ENCODE measurements at regions not wholly inside any gene's neighbourhood (a gene's known extent, or its start where the extent isn't known, plus 50 kb on each side); places are given as distances from the start of the nearest gene placed in this dataset.
A peak's percentile ranks its signal among the peaks of the same experiment; 100 is the strongest.

DNA sequence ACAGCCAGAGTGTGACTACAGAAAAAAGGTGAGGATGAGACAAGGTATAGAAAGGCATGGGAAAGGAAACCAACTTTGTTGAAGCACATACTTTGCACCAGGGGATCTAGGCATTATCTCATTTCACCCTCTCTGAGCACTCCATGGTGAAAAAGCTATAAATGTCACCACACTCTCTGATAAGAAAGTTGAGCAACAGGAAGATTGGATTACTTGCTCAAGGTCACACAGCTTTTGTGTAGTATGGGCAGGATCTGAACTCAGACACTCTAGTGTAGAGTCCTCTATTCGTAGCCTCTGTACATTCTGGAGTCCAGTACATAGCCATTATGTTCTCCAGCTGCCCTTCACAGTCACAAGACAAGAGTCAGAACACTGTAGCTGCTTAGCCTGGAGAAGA is 163.4 kb upstream of the SEMA6D start:
- DNase-seq: no peak

DNA sequence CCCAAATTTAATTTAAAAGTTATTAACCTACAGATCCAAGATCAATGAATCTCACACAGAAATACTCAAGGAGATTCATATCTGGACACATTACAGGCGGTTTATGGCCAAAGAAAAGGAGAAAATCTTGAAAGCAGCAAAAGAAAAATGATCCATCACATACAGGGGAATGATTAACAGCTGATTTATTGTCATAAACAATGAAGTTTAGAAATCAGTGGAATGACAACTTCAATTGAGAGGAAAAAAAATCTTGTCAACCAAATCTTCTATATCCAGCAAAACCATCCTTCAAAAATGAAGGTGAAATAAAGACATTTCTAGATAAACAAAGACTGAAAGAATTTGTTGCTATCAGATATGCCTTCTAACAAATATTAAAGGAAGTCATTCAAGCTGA is 156.2 kb upstream of the SEMA6D start:
- DNase-seq: no peak

DNA sequence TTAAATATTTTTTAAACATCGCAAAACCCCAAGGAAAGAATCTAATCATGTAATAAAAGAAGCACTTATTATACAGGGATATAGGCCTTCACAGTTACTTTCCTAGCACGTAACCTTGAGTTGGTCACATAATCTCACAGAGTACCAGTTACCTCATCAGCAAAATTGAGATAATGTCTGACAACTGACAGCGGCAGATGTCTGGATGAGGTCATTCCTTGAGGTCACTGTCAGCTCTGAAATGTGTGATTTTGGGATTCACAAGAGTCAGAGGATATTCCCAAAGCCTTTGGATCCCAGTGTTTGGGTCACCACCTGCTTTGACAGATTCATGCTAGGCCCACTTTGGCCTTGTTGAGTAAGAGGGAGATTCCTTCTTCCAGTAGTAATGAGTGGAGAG is 151.4 kb upstream of the SEMA6D start:
- no peak for DNase-seq

DNA sequence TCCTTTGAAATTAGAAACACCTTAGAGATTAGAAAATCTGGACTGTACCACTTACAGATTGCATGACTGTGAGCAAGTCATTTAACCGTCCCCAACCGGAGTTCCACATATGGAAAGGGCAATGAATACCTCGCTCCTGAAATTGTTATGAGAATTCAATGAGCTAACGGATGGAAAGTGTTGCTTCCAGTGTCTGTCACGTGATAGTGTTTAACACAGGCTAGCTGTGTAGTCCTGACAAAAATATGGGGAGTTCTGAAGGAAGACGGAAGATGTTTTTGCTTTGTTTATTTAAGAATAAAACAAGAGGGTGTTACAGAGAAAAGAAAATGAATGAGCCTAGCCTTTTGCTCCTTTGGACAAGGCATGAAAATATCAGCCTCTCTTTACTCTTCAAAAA is 150.7 kb upstream of the SEMA6D start:
- no peak for DNase-seq

- DNase-seq: no peak
These were observed 149.3 kb upstream of the SEMA6D start for GRCh38 chr15:47568030-47568429.

DNA sequence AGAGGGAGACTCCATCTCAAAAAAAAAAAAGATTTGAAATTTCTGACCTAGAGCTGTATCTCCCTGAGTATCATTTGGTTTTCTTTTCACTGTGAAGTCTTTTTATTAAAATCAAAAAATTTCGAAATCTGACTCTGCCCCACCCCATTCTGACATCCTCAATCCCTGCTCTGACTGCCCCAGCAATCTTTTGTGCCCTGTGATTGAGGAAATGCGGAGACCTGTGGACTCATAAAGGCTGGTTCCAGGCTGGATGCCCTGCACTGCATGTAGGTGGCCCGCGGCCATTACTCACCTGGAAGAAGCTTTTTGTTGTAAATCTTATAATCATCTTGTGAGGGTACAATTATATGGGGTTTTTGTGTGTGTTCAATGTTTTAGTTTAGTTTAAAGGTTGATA is 147.3 kb upstream of the SEMA6D start:
- no peak for DNase-seq

- no peak for DNase-seq
These were observed 146.9 kb upstream of the SEMA6D start for GRCh38 chr15:47570451-47570850.

DNA sequence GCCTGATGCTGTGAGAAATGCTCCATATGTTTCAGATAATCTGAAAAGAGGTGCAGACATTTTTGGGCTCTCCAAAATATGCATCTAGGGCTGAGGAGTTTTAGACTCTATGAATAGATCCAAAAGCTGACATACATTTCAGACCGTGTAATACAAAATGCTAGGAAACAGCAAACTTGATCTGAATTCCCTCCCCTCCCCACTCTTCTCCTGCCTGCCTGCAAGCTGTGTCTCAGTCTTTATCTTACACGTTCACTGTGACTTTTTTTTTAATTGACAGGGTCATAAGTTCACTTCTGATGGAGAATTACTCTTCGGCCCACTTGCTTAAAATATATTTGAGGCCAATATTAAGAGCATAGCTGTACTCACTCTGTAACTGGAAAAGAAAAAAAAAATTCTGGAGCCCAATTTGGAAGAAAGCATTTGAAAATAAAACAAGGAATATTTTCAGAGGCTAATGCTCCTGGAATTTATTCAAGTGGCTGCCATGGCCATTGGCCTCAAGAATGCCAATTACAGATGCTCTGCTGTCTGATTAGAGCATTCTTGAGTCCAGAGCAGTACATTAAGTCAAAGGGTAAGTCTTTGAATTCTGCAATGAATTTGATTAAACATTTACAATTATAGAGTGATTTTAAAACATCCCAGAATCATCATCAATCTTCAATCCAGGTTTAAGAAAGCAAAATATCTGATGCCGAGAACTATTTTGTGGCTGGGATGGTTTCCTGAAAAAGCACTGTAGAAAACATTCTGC is 146.2 kb upstream of the SEMA6D start:
- DNase-seq: no peak

DNA sequence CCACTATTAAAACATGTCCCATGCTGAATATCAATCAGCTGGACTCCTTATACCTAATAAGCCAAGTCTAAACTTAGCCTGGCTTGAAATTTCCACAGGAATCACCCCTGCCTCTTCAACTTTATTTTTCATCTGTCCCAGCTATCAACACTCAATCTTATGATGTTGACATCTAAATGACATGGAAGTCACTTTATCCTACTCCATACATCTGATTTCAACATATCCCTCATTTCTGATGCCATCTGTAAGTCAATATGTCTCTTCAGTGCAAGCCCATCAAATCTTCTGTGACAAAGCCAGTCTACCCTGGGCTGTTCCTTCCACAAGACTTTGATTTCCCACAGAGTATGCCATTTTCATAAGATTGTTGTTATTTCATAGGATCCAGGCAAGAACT is 143.6 kb upstream of the SEMA6D start:
- no peak for DNase-seq

- DNase-seq: no peak
These were observed 140.3 kb upstream of the SEMA6D start for GRCh38 chr15:47577000-47577399.

GRCh38 chr15:47577461-47577860 is 139.8 kb upstream of the SEMA6D start:
- DNase-seq: no peak

DNA sequence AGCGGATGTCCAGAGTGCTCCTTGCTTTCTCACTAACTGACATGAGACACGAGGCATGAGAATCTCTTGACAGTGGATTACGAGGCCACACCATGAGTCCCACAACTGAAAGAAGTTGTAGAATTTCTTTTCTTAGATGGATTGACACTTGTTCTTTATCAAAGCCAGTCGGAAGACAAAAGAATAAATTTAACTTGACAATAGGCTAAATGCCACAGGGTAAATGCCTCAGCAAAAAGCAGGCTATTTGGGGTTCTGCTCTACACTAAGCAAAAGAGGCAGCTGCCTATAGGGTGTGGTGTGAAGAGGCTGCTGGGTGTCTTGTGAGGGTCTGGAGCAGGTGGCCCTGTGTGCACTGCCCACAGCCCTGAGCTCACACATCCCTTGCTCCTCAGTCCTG is 135.1 kb upstream of the SEMA6D start:
- no peak for DNase-seq

- DNase-seq: no peak
These were observed 133.0 kb upstream of the SEMA6D start for GRCh38 chr15:47584316-47584715.

DNA sequence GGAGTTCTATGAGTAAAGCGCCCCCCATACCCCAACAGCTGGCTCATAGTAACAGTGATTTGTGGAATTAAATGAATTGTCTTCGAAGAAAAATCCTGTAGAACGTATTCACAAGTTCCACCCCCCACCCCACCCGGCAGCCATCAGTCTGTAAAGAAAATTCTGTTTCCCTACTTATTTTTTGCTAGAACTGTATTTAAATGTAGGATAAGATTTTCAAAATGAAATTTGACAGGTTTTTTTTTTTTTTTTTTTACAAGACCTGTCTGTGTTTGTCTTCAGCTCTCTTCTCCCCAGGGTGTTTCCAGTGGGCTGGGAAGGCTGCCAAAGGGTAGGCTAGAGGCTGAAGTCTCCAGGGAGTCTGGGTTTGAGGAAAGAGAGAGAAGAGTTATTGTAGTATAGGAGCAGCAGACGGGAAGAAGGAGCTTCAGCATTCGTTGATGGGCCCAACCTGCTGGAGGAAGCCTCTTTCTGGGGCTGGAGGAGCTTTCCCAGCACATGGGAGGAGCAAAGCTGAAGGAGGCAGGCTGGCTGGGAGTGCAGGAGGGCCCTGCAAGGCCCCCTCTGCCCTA is 130.6 kb upstream of the SEMA6D start:
- DNase-seq: peak; percentile 91

DNA sequence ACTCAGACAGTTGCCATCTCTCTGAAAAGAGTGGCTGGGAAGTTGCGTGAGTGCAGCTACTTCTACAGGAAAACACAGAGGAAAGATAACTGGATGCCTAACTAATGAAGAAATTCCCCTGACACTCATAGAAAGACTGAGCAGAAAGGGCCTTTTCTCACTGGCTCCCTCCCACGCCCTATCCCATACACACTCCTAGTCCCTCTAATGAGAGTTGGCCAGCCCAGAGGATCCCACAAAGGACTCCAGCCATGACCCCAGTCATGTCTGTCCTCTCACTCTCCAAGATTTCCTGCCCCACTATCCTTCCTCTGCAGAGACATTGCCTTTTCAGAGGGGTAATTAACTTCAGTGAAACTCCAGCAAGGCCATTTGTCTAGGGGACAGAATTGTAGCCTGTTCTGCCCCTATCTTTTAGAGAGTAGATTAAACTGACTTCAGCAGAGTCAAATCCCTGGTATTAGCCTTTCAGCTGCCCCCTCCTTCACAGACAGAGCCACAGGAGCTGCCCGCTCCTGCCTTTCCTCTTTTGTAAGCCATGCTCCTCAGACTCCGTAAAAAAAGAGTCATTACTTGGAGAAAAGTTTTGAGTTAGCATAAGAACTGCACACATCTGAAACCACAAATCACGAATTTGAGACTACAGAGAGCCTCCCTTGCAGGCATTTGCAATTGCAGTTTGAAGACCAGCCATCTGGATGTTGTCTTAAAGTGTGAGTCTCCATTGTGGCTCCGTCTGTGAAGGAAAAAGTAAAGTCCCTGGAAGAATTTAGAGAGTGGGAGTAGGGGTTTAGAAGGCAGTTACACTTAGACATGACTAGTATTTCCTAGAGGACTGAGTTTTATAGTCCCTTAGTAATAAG is 129.1 kb upstream of the SEMA6D start:
- no peak for DNase-seq

DNA sequence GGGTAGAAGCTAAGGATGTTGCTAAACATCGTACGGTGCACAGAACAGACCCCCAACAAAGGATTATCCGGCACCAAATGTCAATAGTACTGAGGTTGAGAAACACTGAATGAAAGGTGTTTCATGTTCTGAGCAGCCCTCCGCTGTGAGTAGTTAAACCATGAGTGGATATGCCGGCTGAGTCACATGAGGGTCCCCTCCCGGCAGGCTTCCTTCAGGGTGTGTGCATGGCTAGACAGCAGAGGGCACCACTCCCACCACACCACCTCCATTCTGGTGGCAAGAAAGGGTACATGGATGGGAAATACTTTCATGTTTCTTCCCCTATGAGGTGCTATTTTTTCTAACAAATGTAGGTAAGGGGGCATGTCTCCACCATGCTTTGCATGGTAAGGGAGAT is 128.3 kb upstream of the SEMA6D start:
- no peak for DNase-seq

GRCh38 chr15:47598996-47599395 is 118.3 kb upstream of the SEMA6D start:
- no peak for DNase-seq

DNA sequence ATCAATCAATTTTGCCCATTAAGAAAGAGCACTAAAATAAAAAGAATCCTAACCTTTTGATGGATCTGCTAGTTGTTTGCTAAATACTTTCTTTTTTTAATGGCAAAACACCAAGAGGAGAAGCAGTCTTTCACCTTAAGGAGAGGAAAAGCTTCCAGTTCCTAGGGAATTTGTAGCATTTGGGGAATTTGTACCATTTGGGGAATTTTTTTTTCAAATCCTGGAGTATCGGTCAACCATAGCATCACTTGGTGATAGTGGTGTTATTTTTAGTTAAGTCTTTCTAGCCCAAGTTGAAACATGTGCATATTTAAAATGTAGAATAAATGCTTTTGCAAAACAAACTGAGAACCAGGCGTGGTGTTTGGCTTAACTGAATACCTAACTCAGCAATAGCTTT is 117.5 kb upstream of the SEMA6D start:
- DNase-seq: no peak

DNA sequence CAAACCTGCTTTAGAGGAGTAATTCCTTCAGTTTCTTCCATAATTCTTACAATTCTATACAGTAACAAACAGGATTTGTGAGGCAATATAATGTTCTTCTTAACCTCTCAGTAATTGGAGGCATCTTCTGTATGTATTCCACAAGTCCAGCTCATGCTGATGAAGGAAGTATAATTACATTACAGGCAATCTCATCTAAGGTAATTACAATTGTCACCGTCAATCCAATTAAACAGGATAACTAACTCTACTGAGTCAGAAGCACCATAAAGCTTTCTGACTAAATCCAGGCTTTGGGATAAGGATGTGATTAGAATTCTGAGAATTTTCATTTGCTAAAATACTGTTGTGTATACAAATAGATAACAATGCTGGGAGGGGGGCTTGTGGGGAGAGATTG is 115.2 kb upstream of the SEMA6D start:
- no peak for DNase-seq

DNA sequence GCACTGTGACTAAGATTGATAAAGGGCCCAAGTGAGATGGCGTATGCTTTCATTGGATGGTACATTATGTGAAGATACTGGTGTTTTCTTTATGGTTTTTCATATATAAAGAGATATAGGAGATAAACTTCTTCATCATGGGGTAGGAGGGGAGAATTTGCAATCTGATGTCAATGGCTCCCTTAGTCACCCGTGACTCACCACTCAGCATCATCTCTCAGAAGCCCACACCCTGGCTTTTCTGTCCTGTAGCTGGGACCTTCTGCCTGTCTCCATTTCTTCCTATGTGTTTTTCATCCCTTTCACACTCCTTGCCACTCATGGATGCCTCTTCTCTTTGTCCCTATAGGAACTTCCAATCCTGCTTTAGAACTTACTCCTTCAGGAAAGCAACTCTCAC is 114.3 kb upstream of the SEMA6D start:
- no peak for DNase-seq

DNA sequence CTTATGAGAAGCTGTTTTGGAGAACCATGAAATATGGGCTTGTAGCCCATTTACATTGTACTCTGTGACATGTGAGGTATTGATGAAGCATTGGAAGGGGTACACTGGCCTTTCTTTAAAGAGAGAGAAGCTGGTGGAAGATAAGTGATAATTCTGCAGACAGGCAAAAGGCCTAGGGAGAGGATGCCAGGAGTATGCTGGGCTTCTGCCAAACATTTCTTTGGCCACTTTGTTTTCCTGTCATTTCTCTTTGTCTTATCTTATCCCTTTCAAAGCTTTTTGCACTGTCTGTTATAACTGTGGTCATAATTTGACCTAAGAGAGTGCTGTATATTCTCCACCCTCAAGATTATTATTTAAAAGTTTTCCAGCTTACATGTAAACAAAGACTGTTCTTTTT is 109.6 kb upstream of the SEMA6D start:
- no peak for DNase-seq

DNA sequence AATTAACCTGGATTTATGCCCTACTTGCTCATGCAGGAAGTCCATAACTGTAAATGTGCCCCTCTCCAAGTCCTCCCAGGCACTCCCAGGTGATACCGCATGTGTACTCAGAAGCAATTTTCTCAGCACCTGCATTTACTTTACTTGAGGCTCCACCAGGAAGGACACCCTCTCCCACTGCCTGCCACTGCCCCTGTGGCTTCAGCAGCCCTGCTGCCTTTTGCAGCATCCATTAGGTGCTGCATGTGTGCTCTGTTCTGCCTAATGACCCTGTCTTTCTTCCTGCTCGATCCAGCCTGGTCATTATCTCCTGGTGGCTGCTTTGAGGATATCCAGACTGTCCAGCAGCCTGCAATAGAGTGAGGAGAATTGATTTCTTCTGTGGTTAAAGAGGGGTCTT is 107.6 kb upstream of the SEMA6D start:
- no peak for DNase-seq

GRCh38 chr15:47610736-47611135 is 106.6 kb upstream of the SEMA6D start:
- DNase-seq: no peak

DNA sequence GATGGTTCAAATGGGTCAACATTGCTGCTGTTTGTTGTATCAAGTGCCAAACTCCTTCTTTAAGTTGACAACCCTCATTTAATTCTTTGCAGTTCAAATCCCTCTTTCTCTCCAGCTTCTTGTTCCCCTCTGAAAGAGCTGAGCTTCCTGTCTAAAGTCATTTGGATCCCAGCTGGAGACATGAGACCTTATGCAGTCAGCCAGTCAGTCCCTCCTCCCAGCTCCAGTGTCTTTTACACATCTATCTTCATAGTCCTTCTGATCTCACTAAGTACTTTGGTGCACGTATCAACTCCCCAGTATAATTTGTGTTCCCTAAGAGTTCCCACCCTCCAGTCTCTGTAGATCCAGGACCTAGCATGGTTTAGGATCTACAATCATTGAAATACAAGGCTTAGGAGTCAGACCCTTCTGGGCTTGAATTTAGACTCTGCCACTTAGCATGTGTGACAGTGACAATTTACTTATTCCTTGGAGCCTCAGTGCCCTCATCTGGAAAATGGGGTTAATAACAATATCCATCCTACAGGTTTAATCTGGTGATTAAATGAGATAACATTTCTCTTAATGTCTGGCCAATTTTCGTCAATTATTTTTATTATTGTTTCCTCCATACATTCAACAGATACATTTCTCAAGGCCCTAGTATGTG is 102.8 kb upstream of the SEMA6D start:
- DNase-seq: no peak

Measured in NCI-H345 (cell line).